ENCODE measurements at regions not wholly inside any gene's neighbourhood (a gene's known extent, or its start where the extent isn't known, plus 50 kb on each side); places are given as distances from the start of the nearest gene placed in this dataset.

DNA sequence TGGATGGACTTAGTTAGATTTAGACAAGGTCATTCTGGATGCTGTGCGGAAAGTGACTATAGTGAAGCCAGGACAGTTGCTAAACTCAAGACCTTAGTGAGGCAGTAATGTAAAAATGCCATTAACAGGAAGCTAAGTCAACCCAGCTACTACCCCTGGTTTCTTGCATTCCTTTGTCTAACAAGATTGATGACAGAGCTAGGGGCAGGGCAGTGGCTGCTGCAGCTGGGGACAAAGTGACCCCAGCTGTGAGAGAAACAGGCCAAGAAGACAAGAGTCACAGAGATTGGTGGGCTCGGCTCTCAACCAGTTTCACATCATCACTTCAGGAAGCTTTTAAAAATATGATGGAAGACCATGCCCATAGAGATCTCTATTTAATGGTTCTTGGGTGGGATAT, 110.4 kb upstream of the POU2AF2 start (continued):
- TF ChIP-seq, protein P1, sequence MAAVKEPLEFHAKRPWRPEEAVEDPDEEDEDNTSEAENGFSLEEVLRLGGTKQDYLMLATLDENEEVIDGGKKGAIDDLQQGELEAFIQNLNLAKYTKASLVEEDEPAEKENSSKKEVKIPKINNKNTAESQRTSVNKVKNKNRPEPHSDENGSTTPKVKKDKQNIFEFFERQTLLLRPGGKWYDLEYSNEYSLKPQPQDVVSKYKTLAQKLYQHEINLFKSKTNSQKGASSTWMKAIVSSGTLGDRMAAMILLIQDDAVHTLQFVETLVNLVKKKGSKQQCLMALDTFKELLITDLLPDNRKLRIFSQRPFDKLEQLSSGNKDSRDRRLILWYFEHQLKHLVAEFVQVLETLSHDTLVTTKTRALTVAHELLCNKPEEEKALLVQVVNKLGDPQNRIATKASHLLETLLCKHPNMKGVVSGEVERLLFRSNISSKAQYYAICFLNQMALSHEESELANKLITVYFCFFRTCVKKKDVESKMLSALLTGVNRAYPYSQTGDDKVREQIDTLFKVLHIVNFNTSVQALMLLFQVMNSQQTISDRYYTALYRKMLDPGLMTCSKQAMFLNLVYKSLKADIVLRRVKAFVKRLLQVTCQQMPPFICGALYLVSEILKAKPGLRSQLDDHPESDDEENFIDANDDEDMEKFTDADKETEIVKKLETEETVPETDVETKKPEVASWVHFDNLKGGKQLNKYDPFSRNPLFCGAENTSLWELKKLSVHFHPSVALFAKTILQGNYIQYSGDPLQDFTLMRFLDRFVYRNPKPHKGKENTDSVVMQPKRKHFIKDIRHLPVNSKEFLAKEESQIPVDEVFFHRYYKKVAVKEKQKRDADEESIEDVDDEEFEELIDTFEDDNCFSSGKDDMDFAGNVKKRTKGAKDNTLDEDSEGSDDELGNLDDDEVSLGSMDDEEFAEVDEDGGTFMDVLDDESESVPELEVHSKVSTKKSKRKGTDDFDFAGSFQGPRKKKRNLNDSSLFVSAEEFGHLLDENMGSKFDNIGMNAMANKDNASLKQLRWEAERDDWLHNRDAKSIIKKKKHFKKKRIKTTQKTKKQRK (IDR thresholded peaks at IDR 0.05; ENCODE audit: low read depth, low read length) = no peak
- TF ChIP-seq NFYB (IDR thresholded peaks at IDR 0.05; ENCODE audit: insufficient read depth, low read depth, low read length) (no peak), EGR1 (IDR thresholded peaks at IDR 0.05; ENCODE audit: borderline replicate concordance in 1 of 2, low read depth in 2 of 2, low read length in 2 of 2) (no peak), KDM1A (IDR thresholded peaks at IDR 0.05; ENCODE audit: borderline replicate concordance) (no peak), STAT3 (IDR thresholded peaks at IDR 0.05; ENCODE audit: low read depth, low read length) (no peak), NR2C1 (IDR thresholded peaks at IDR 0.05) (no peak)
- TF ChIP-seq, protein P2, sequence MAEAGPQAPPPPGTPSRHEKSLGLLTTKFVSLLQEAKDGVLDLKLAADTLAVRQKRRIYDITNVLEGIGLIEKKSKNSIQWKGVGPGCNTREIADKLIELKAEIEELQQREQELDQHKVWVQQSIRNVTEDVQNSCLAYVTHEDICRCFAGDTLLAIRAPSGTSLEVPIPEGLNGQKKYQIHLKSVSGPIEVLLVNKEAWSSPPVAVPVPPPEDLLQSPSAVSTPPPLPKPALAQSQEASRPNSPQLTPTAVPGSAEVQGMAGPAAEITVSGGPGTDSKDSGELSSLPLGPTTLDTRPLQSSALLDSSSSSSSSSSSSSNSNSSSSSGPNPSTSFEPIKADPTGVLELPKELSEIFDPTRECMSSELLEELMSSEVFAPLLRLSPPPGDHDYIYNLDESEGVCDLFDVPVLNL (IDR thresholded peaks at IDR 0.05; ENCODE audit: low read depth, low read length) = no peak
- TF ChIP-seq, protein P3, sequence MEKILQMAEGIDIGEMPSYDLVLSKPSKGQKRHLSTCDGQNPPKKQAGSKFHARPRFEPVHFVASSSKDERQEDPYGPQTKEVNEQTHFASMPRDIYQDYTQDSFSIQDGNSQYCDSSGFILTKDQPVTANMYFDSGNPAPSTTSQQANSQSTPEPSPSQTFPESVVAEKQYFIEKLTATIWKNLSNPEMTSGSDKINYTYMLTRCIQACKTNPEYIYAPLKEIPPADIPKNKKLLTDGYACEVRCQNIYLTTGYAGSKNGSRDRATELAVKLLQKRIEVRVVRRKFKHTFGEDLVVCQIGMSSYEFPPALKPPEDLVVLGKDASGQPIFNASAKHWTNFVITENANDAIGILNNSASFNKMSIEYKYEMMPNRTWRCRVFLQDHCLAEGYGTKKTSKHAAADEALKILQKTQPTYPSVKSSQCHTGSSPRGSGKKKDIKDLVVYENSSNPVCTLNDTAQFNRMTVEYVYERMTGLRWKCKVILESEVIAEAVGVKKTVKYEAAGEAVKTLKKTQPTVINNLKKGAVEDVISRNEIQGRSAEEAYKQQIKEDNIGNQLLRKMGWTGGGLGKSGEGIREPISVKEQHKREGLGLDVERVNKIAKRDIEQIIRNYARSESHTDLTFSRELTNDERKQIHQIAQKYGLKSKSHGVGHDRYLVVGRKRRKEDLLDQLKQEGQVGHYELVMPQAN (conservative IDR thresholded peaks at IDR 0.05) = no peak

All from GM12878 (cell line).